ENCODE measurements at regions not wholly inside any gene's neighbourhood (a gene's known extent, or its start where the extent isn't known, plus 50 kb on each side); places are given as distances from the start of the nearest gene placed in this dataset.
"Not testable (repeated sequence)": the region's sequence is repeated elsewhere in the genome, so short reads cannot be mapped to it uniquely, and the experiment has no call there.

DNA sequence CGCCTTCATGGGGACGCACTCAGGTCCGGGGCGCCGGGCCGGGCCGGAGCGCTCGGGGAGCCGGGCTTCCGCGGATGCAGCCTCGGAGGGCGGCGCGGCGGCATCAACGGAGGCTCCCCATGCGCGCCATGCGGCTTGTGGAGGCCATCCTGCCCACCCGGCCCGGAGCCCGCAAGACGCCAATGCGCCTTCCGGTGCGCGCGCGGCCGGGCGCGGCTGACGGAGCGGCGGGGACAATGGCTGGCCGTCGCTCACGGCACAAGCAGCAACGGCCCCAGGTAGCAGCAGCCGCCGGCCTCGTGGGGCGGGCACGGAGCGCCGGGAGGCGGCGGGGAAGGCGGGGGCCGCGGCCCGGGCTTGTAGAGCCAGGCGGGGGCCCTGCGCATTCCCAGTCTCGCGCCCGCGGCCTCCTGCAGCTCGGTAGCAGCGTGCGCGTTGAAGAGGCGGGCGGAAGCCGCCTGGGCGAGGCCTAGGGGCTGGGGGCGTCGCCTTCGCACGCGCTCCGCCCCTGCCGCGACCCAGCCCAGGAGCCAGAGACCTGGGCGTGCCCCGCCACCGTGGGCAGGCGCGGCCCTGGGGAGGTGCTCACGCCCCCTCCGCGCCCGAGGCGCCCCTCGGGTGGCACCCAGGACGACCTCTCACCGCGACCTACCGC lies 168.6 kb upstream of the PRKX start:
- TF ChIP-seq, protein P1, sequence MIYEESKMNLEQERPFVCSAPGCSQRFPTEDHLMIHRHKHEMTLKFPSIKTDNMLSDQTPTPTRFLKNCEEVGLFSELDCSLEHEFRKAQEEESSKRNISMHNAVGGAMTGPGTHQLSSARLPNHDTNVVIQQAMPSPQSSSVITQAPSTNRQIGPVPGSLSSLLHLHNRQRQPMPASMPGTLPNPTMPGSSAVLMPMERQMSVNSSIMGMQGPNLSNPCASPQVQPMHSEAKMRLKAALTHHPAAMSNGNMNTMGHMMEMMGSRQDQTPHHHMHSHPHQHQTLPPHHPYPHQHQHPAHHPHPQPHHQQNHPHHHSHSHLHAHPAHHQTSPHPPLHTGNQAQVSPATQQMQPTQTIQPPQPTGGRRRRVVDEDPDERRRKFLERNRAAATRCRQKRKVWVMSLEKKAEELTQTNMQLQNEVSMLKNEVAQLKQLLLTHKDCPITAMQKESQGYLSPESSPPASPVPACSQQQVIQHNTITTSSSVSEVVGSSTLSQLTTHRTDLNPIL (CRISPR knock-in tag; IDR thresholded peaks at IDR 0.05; ENCODE audit: low read depth), result not testable (repeated sequence)
- TF ChIP-seq ARNTL (CRISPR knock-in tag; IDR thresholded peaks at IDR 0.05; ENCODE audit: borderline replicate concordance, low read depth); ZFP3 (CRISPR knock-in tag; IDR thresholded peaks at IDR 0.05); ZFP30 (CRISPR knock-in tag; IDR thresholded peaks at IDR 0.05); ZNF565 (CRISPR knock-in tag; conservative IDR thresholded peaks at IDR 0.05; ENCODE audit: low read depth): not testable (repeated sequence)
- TF ChIP-seq, protein P2, sequence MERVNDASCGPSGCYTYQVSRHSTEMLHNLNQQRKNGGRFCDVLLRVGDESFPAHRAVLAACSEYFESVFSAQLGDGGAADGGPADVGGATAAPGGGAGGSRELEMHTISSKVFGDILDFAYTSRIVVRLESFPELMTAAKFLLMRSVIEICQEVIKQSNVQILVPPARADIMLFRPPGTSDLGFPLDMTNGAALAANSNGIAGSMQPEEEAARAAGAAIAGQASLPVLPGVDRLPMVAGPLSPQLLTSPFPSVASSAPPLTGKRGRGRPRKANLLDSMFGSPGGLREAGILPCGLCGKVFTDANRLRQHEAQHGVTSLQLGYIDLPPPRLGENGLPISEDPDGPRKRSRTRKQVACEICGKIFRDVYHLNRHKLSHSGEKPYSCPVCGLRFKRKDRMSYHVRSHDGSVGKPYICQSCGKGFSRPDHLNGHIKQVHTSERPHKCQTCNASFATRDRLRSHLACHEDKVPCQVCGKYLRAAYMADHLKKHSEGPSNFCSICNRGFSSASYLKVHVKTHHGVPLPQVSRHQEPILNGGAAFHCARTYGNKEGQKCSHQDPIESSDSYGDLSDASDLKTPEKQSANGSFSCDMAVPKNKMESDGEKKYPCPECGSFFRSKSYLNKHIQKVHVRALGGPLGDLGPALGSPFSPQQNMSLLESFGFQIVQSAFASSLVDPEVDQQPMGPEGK (CRISPR knock-in tag; IDR thresholded peaks at IDR 0.05; ENCODE audit: borderline replicate concordance), result not testable (repeated sequence)
